Caco-2 (cell line): ENCODE measurements at regions not wholly inside any gene's neighbourhood (a gene's known extent, or its start where the extent isn't known, plus 50 kb on each side); places are given as distances from the start of the nearest gene placed in this dataset.

Source experiments
- BruUV-seq: library from RNA; stranded (reverse); fragments of 400-500 nt; replicated peaks from 2 replicates; lab custom pipeline; 2021; lab: Mats Ljungman, UMichigan
- CTCF ChIA-PET: fragments of 300-600 bp; sonication (Branson Sonifier 250); formaldehyde crosslinking; loops from one replicate; lab custom pipeline; 2022; ENCODE audit warnings: antibody characterized with exemption; lab: Charles Lee
- POLR2A ChIA-PET: fragments of 300-600 bp; sonication (Branson Sonifier 250); formaldehyde crosslinking; loops from one replicate; lab custom pipeline; 2022; ENCODE audit warnings: antibody characterized with exemption; lab: Charles Lee
- DNase-seq, 2 experiments: peaks; one replicate each; pipeline versions ENCODE4 v3.0.0 to v3.0.0-alpha.2; 2020 to 2022
- H3K27me3 ChIP-seq: replicated peaks from 2 replicates; pipeline ENCODE4 v1.6.0; 2011; ENCODE audit warnings: low read length; ENCODE audit not compliant: control insufficient read depth, insufficient read depth
- H3K36me3 ChIP-seq: 2 replicates; pipeline ENCODE4 v1.5.1; 2011; ENCODE audit warnings: low read length; ENCODE audit not compliant: control insufficient read depth, insufficient read depth
- H3K4me1 ChIP-seq: fragments of 250-450 bp; sonication (Bioruptor Pico); 2 replicates; pipeline ENCODE4 v1.5.1; 2020; ENCODE audit warnings: mild to moderate bottlenecking
- H3K4me3 ChIP-seq: 2 replicates; pipeline ENCODE4 v1.5.1; 2011; ENCODE audit warnings: low read depth, mild to moderate bottlenecking, control low read depth, low read length
- H3K9me3 ChIP-seq: fragments of 250-450 bp; sonication (Bioruptor Pico); 2 replicates; pipeline ENCODE4 v1.5.1; 2020; ENCODE audit warnings: mild to moderate bottlenecking, moderate library complexity
- H3K27ac Mint-ChIP-seq: one replicate; pipeline ENCODE4 v1.8.0; 2022; ENCODE audit warnings: mixed read lengths; ENCODE audit not compliant: unreplicated experiment
- H3K27me3 Mint-ChIP-seq: one replicate; pipeline ENCODE4 v1.8.0; 2022; ENCODE audit warnings: mixed read lengths; ENCODE audit not compliant: insufficient read depth, unreplicated experiment
- H3K36me3 Mint-ChIP-seq: one replicate; pipeline ENCODE4 v1.8.0; 2022; ENCODE audit warnings: mild to moderate bottlenecking, mixed read lengths; ENCODE audit not compliant: insufficient read depth, unreplicated experiment
- H3K4me1 Mint-ChIP-seq: one replicate; pipeline ENCODE4 v1.8.0; 2022; ENCODE audit warnings: low read depth, mixed read lengths; ENCODE audit not compliant: unreplicated experiment
- H3K4me3 Mint-ChIP-seq: one replicate; pipeline ENCODE4 v1.8.0; 2022; ENCODE audit warnings: mild to moderate bottlenecking, moderate library complexity, mixed read lengths; ENCODE audit not compliant: unreplicated experiment
- H3K9me3 Mint-ChIP-seq: one replicate; pipeline ENCODE4 v1.8.0; 2022; ENCODE audit warnings: mixed read lengths; ENCODE audit not compliant: unreplicated experiment
- CTCF ChIP-seq, 2 experiments: fragments of 200-600 bp in 1 of 2; IDR thresholded peaks; 1 replicate in 1 of 2; 2 replicates in 1 of 2; pipeline versions ENCODE4 v1.5.1 to v1.8.0; 2011 to 2022; ENCODE audit warnings: antibody characterized with exemption in 1 of 2, control low read depth in 1 of 2, inconsistent platforms in 1 of 2, low read depth in 1 of 2, low read length in 1 of 2, mild to moderate bottlenecking in 1 of 2, moderate library complexity in 1 of 2; ENCODE audit not compliant: insufficient read depth in 1 of 2, severe bottlenecking in 1 of 2, unreplicated experiment in 1 of 2
- intact Hi-C: fragments of 100-400 bp; cut with micrococcal nuclease; formaldehyde crosslinking; loops from one replicate; pipeline ENCODE4 v1.10.0; 2022; ENCODE audit not compliant: unreplicated experiment

GRCh38 chr4:123846561-123846960, 450.0 kb downstream of the SPRY1 start:
- H3K4me1 Mint-ChIP-seq = peaks cover 8% of the 10 kb centered on the region
- no peak for TF ChIP-seq CTCF (IDR thresholded peaks at IDR 0.05; ENCODE audit: insufficient read depth in 1 of 2, low read depth in 1 of 2, low read length in 1 of 2, severe bottlenecking in 1 of 2, unreplicated experiment in 1 of 2)
- BruUV-seq = no TSS peak
- Histone ChIP-seq H3K4me3 (no peak overlapping the region), H3K4me1 (no peaks in the 10 kb centered on the region), H3K36me3 (no peaks in the 10 kb centered on the region), H3K9me3 (no peaks in the 10 kb centered on the region), H3K27me3 (no peaks in the 10 kb centered on the region)
- no peaks in the 10 kb centered on the region for H3K36me3 Mint-ChIP-seq
- H3K9me3 Mint-ChIP-seq = no peaks in the 10 kb centered on the region
- CTCF ChIA-PET = no interaction called here
- no peak for DNase-seq
- peaks cover 2% of the 10 kb centered on the region for H3K27me3 Mint-ChIP-seq
- H3K27ac Mint-ChIP-seq = no peak overlapping the region
- intact Hi-C loops = no loop called here
- H3K4me3 Mint-ChIP-seq = no peak overlapping the region
- POLR2A ChIA-PET = no interaction called here

GRCh38 chr4:123848606-123849005, 452.0 kb downstream of the SPRY1 start:
- H3K27ac Mint-ChIP-seq = no peak overlapping the region
- ChIA-PET CTCF (no interaction called here), POLR2A (no interaction called here)
- Histone ChIP-seq H3K36me3 (no peaks in the 10 kb centered on the region), H3K4me1 (no peaks in the 10 kb centered on the region), H3K27me3 (no peaks in the 10 kb centered on the region), H3K4me3 (no peak overlapping the region), H3K9me3 (no peaks in the 10 kb centered on the region)
- no peaks in the 10 kb centered on the region for H3K36me3 Mint-ChIP-seq
- no peak overlapping the region for H3K4me3 Mint-ChIP-seq
- no peak for TF ChIP-seq CTCF (IDR thresholded peaks at IDR 0.05; ENCODE audit: insufficient read depth in 1 of 2, low read depth in 1 of 2, low read length in 1 of 2, severe bottlenecking in 1 of 2, unreplicated experiment in 1 of 2)
- peaks cover 2% of the 10 kb centered on the region for H3K4me1 Mint-ChIP-seq
- DNase-seq = no peak
- no peaks in the 10 kb centered on the region for H3K9me3 Mint-ChIP-seq
- no peaks in the 10 kb centered on the region for H3K27me3 Mint-ChIP-seq
- no TSS peak for BruUV-seq
- intact Hi-C loops = no loop called here

GRCh38 chr4:123849495-123849894, 452.9 kb downstream of the SPRY1 start:
- TF ChIP-seq CTCF (IDR thresholded peaks at IDR 0.05; ENCODE audit: insufficient read depth in 1 of 2, low read depth in 1 of 2, low read length in 1 of 2, severe bottlenecking in 1 of 2, unreplicated experiment in 1 of 2) = no peak
- CTCF ChIA-PET = no interaction called here
- no TSS peak for BruUV-seq
- DNase-seq = no peak
- Histone ChIP-seq H3K9me3 (no peaks in the 10 kb centered on the region), H3K4me1 (no peaks in the 10 kb centered on the region), H3K36me3 (no peaks in the 10 kb centered on the region), H3K27me3 (no peaks in the 10 kb centered on the region), H3K4me3 (no peak overlapping the region)
- H3K4me3 Mint-ChIP-seq = no peak overlapping the region
- H3K27me3 Mint-ChIP-seq = no peaks in the 10 kb centered on the region
- H3K9me3 Mint-ChIP-seq = no peaks in the 10 kb centered on the region
- no peaks in the 10 kb centered on the region for H3K4me1 Mint-ChIP-seq
- no peak overlapping the region for H3K27ac Mint-ChIP-seq
- H3K36me3 Mint-ChIP-seq = no peaks in the 10 kb centered on the region
- intact Hi-C loops = no loop called here
- POLR2A ChIA-PET = no interaction called here
